ENCODE measurements at regions not wholly inside any gene's neighbourhood (a gene's known extent, or its start where the extent isn't known, plus 50 kb on each side); places are given as distances from the start of the nearest gene placed in this dataset.
A peak's percentile ranks its signal among the peaks of the same experiment; 100 is the strongest.

GRCh38 chr7:131898418-131898817 is 342.0 kb upstream of the PODXL start:
- H3K36me3 Mint-ChIP-seq (ENCODE audit: low read depth), result no peaks in the 10 kb centered on the region
- peak; percentile 39 for ATAC-seq
- no peak overlapping the region for H3K4me3 Mint-ChIP-seq
- H3K4me1 Mint-ChIP-seq (ENCODE audit: low read depth), result no peaks in the 10 kb centered on the region
- ChIA-PET POLR2A (no interaction called here), CTCF (no interaction called here)
- H3K27me3 Mint-ChIP-seq, result peaks cover 13% of the 10 kb centered on the region
- no peak for TF ChIP-seq CTCF (IDR thresholded peaks at IDR 0.05)
- H3K27ac Mint-ChIP-seq, result no peak overlapping the region
- H3K9me3 Mint-ChIP-seq, result no peaks in the 10 kb centered on the region
- peak; percentile 7 for DNase-seq
- intact Hi-C loops (cut with micrococcal nuclease), result no loop called here

DNA sequence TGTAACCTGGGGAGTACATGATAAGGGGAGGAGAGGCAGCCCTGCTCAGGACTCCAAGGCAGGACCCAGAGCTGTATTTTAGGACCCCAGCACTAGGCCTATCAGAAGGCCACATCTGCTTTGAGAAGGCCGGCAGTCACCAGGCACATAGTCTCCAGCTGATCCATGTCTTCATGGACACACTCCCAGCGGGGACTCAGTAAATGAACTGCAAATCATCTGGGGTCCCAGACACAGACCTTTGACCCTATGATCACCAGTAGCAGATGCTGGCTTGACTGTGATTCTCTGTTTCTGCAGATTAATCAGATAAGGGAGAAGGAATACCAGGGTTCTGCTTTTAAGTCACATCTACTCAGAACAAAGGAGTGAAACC is 341.4 kb upstream of the PODXL start:
- intact Hi-C loops (cut with micrococcal nuclease), result no loop called here
- TF ChIP-seq CTCF (IDR thresholded peaks at IDR 0.05), result no peak
- no peaks in the 10 kb centered on the region for H3K36me3 Mint-ChIP-seq (ENCODE audit: low read depth)
- ChIA-PET CTCF (no interaction called here), POLR2A (no interaction called here)
- no peaks in the 10 kb centered on the region for H3K4me1 Mint-ChIP-seq (ENCODE audit: low read depth)
- peaks cover 13% of the 10 kb centered on the region for H3K27me3 Mint-ChIP-seq
- no peaks in the 10 kb centered on the region for H3K9me3 Mint-ChIP-seq
- no peak overlapping the region for H3K27ac Mint-ChIP-seq
- DNase-seq (no peak), ATAC-seq (no peak)
- no peak overlapping the region for H3K4me3 Mint-ChIP-seq

- ChIA-PET CTCF (no interaction called here), POLR2A (interaction anchor here (0.6 kb wide), 1 partner anchor 57 kb away, joined by 3 read pairs; no protein-coding TSS in a partner anchor)
- no peak overlapping the region for H3K4me3 Mint-ChIP-seq
- ATAC-seq (no peak), DNase-seq (no peak)
- peaks cover 11% of the 10 kb centered on the region for H3K27me3 Mint-ChIP-seq
- TF ChIP-seq CTCF (IDR thresholded peaks at IDR 0.05), result no peak
- no peaks in the 10 kb centered on the region for H3K9me3 Mint-ChIP-seq
- intact Hi-C loops (cut with micrococcal nuclease), result no loop called here
- no peaks in the 10 kb centered on the region for H3K4me1 Mint-ChIP-seq (ENCODE audit: low read depth)
- H3K27ac Mint-ChIP-seq, result no peak overlapping the region
- H3K36me3 Mint-ChIP-seq (ENCODE audit: low read depth), result no peaks in the 10 kb centered on the region
These were observed 340.8 kb upstream of the PODXL start for GRCh38 chr7:131897016-131897789.

GRCh38 chr7:131896165-131896863 is 339.9 kb upstream of the PODXL start:
- no peak for TF ChIP-seq CTCF (IDR thresholded peaks at IDR 0.05)
- CTCF ChIA-PET, result no interaction called here
- Mint-ChIP-seq H3K27me3 (peaks cover 10% of the 10 kb centered on the region), H3K4me1 (ENCODE audit: low read depth) (no peaks in the 10 kb centered on the region), H3K4me3 (no peak overlapping the region), H3K36me3 (ENCODE audit: low read depth) (no peaks in the 10 kb centered on the region), H3K9me3 (no peaks in the 10 kb centered on the region), H3K27ac (no peak overlapping the region)
- POLR2A ChIA-PET, result no interaction called here
- no peak for DNase-seq
- ATAC-seq, result no peak
- intact Hi-C loops (cut with micrococcal nuclease), result no loop called here

GRCh38 chr7:131895541-131896164 is 339.2 kb upstream of the PODXL start:
- CTCF ChIA-PET, result no interaction called here
- H3K36me3 Mint-ChIP-seq (ENCODE audit: low read depth), result no peaks in the 10 kb centered on the region
- H3K4me3 Mint-ChIP-seq, result no peak overlapping the region
- no peak overlapping the region for H3K27ac Mint-ChIP-seq
- no peak for TF ChIP-seq CTCF (IDR thresholded peaks at IDR 0.05)
- no peaks in the 10 kb centered on the region for H3K4me1 Mint-ChIP-seq (ENCODE audit: low read depth)
- peaks cover 12% of the 10 kb centered on the region for H3K27me3 Mint-ChIP-seq
- no peak for DNase-seq
- POLR2A ChIA-PET, result no interaction called here
- no peaks in the 10 kb centered on the region for H3K9me3 Mint-ChIP-seq
- intact Hi-C loops (cut with micrococcal nuclease), result no loop called here
- no peak for ATAC-seq

Data from activated CD8-positive, alpha-beta T cell treated with anti-CD3 and anti-CD28 coated beads for 36 hours (primary cell).